H1 (cell line): ENCODE measurements at regions not wholly inside any gene's neighbourhood (a gene's known extent, or its start where the extent isn't known, plus 50 kb on each side); places are given as distances from the start of the nearest gene placed in this dataset.

Experiments used
- CTCF ChIA-PET: fragments of 300-600 bp; sonication (Branson Sonifier 250); formaldehyde crosslinking; loops from one replicate; lab custom pipeline; 2021; ENCODE audit not compliant: partially characterized antibody; lab: Charles Lee
- POLR2A ChIA-PET: fragments of 300-600 bp; sonication (Branson Sonifier 250); formaldehyde crosslinking; loops from one replicate; lab custom pipeline; 2021; ENCODE audit warnings: inconsistent platforms; ENCODE audit not compliant: partially characterized antibody; lab: Charles Lee
- DNase-seq, 2 experiments: peaks; one replicate each; pipeline versions ENCODE4 v3.0.0 to v3.0.0-alpha.2; 2010 to 2022; ENCODE audit warnings: low spot score in 2 of 2, low read depth in 1 of 2, mixed read lengths in 1 of 2
- FAIRE-seq: peaks from 2 replicates; lab custom pipeline; 2011; peaks lifted over from hg19 to GRCh38; lab: Jason Lieb, UNC
- H2AFZ ChIP-seq: 2 replicates; pipeline ENCODE4 v1.8.1; 2012; ENCODE audit warnings: low read length, inconsistent platforms
- H2AK5ac ChIP-seq: 2 replicates; pipeline ENCODE4 v1.6.1; 2013; ENCODE audit warnings: low read depth, low read length
- H2BK120ac ChIP-seq: replicated peaks from 2 replicates; pipeline ENCODE3; 2013; ENCODE audit warnings: low read depth, low read length, inconsistent platforms
- H2BK12ac ChIP-seq: 2 replicates; pipeline ENCODE4 v1.6.1; 2013; ENCODE audit warnings: low read depth, low read length
- H2BK15ac ChIP-seq: 2 replicates; pipeline ENCODE4 v1.6.1; 2013; ENCODE audit warnings: low read length
- H2BK20ac ChIP-seq: 2 replicates; pipeline ENCODE4 v1.6.1; 2013; ENCODE audit warnings: low read length
- H2BK5ac ChIP-seq: 2 replicates; pipeline ENCODE4 v1.6.1; 2013; ENCODE audit warnings: low read depth, low read length
- H3K14ac ChIP-seq: 2 replicates; pipeline ENCODE4 v1.6.1; 2013; ENCODE audit warnings: inconsistent platforms; ENCODE audit not compliant: insufficient read length
- H3K18ac ChIP-seq: 2 replicates; pipeline ENCODE4 v1.6.1; 2013; ENCODE audit warnings: low read length; ENCODE audit errors: extremely low read depth
- H3K23ac ChIP-seq: 2 replicates; pipeline ENCODE4 v1.6.1; 2013; ENCODE audit warnings: inconsistent platforms; ENCODE audit not compliant: insufficient read length
- H3K23me2 ChIP-seq: 2 replicates; pipeline ENCODE4 v1.6.1; 2013; ENCODE audit warnings: low read depth, low read length
- H3K27ac ChIP-seq: 2 replicates; pipeline ENCODE4 v1.6.1; 2011; ENCODE audit warnings: low read depth, low read length, inconsistent platforms
- H3K27me3 ChIP-seq, 4 experiments: replicated peaks in 1 of 4; 1 replicate in 1 of 4; 2 replicates in 3 of 4; pipeline versions ENCODE4 v1.6.1 to v1.8.1; 2011 to 2013; ENCODE audit warnings: low read length in 3 of 4, mild to moderate bottlenecking in 3 of 4, inconsistent platforms in 2 of 4, mixed read lengths in 2 of 4, moderate library complexity in 1 of 4; ENCODE audit not compliant: control insufficient read depth in 3 of 4, insufficient read depth in 3 of 4; ENCODE audit errors: extremely low read depth in 1 of 4
- H3K36me3 ChIP-seq, 4 experiments: 2 replicates each; pipeline versions ENCODE4 v1.6.1 to v1.8.1; 2011 to 2013; ENCODE audit warnings: mild to moderate bottlenecking in 4 of 4, low read length in 3 of 4, moderate library complexity in 2 of 4, control low read depth in 1 of 4, inconsistent platforms in 1 of 4; ENCODE audit not compliant: insufficient read depth in 4 of 4, control insufficient read depth in 2 of 4
- H3K4ac ChIP-seq: replicated peaks from 2 replicates; pipeline ENCODE3; 2013; ENCODE audit warnings: low read length, low read depth, mixed read lengths, inconsistent platforms; ENCODE audit not compliant: insufficient read length
- H3K4me1 ChIP-seq, 4 experiments: replicated peaks in 1 of 4; 1 replicate in 1 of 4; 2 replicates in 3 of 4; pipeline versions ENCODE4 v1.6.1 to v1.8.1; 2011 to 2013; ENCODE audit warnings: low read length in 3 of 4, inconsistent platforms in 2 of 4, mixed read lengths in 1 of 4; ENCODE audit not compliant: insufficient read depth in 4 of 4, control insufficient read depth in 3 of 4
- H3K4me2 ChIP-seq, 2 experiments: 2 replicates each; pipeline versions ENCODE4 v1.6.1 to v1.8.1; 2011 to 2013; ENCODE audit warnings: low read depth in 2 of 2, low read length in 2 of 2, control low read depth in 1 of 2, inconsistent platforms in 1 of 2, mild to moderate bottlenecking in 1 of 2; ENCODE audit not compliant: insufficient read depth in 1 of 2
- H3K4me3 ChIP-seq, 4 experiments: fragments of 200-600, 300-600 bp in 1 of 4; sonication (generic), shearing (Covaris generic), sonication (Bioruptor Twin) in 1 of 4; 2 replicates each; pipeline versions ENCODE4 v1.5.1 to v1.8.1; 2011 to 2016; ENCODE audit warnings: low read length in 4 of 4, low read depth in 3 of 4, control low read depth in 2 of 4, inconsistent platforms in 2 of 4, mild to moderate bottlenecking in 2 of 4, mixed read lengths in 1 of 4, moderate library complexity in 1 of 4; ENCODE audit not compliant: insufficient read depth in 2 of 4; ENCODE audit errors: extremely low read depth in 1 of 4
- H3K56ac ChIP-seq: replicated peaks from 2 replicates; pipeline ENCODE3; 2013; ENCODE audit warnings: low read depth, mild to moderate bottlenecking, mixed read lengths, low read length, inconsistent platforms; ENCODE audit not compliant: insufficient read length
- H3K79me1 ChIP-seq: 2 replicates; pipeline ENCODE4 v1.6.1; 2013; ENCODE audit warnings: low read depth, low read length, control low read depth
- H3K79me2 ChIP-seq, 2 experiments: 2 replicates each; pipeline versions ENCODE4 v1.6.1 to v1.8.1; 2012 to 2013; ENCODE audit warnings: low read length in 2 of 2, mild to moderate bottlenecking in 2 of 2, inconsistent platforms in 1 of 2; ENCODE audit not compliant: insufficient read depth in 2 of 2, control insufficient read depth in 1 of 2
- H3K9ac ChIP-seq, 4 experiments: replicated peaks in 1 of 4; 1 replicate in 1 of 4; 2 replicates in 3 of 4; pipeline versions ENCODE4 v1.6.1 to v1.8.1; 2011 to 2013; ENCODE audit warnings: low read depth in 3 of 4, low read length in 3 of 4, control low read depth in 2 of 4, mild to moderate bottlenecking in 2 of 4, moderate library complexity in 2 of 4, inconsistent platforms in 1 of 4; ENCODE audit errors: extremely low read depth in 1 of 4
- H3K9me3 ChIP-seq, 2 experiments: 2 replicates each; pipeline versions ENCODE4 v1.6.1 to v1.8.1; 2012 to 2013; ENCODE audit warnings: mild to moderate bottlenecking in 2 of 2, moderate library complexity in 2 of 2, control low read depth in 1 of 2, inconsistent platforms in 1 of 2, low read depth in 1 of 2, low read length in 1 of 2, mixed read lengths in 1 of 2; ENCODE audit not compliant: insufficient read depth in 2 of 2
- H4K20me1 ChIP-seq, 2 experiments: replicated peaks in 1 of 2; 2 replicates each; pipeline versions ENCODE3 to v1.8.1; 2011 to 2013; ENCODE audit warnings: inconsistent platforms in 2 of 2, low read length in 2 of 2, mild to moderate bottlenecking in 1 of 2; ENCODE audit not compliant: insufficient read depth in 2 of 2, control insufficient read depth in 1 of 2
- H4K5ac ChIP-seq: 2 replicates; pipeline ENCODE4 v1.6.1; 2013; ENCODE audit warnings: low read length, low read depth, mixed read lengths, inconsistent platforms; ENCODE audit not compliant: insufficient read length
- H4K8ac ChIP-seq: 2 replicates; pipeline ENCODE4 v1.8.0; 2013; ENCODE audit warnings: mild to moderate bottlenecking, moderate library complexity, low read length, inconsistent platforms; ENCODE audit not compliant: insufficient read depth; ENCODE audit errors: extremely low read depth
- H4K91ac ChIP-seq: replicated peaks from 2 replicates; pipeline ENCODE3; 2013; ENCODE audit warnings: low read length, mixed read lengths, inconsistent platforms; ENCODE audit not compliant: insufficient read length
- ASH2L ChIP-seq: fragments of 200-600, 300-600 bp; sonication (generic); IDR thresholded peaks from one replicate; pipeline ENCODE4 v1.7.1; 2017; ENCODE audit warnings: low read length
- CBX8 ChIP-seq: fragments of 300-800, 300-1000 bp; sonication (generic); IDR thresholded peaks from 2 replicates; pipeline ENCODE4 v1.7.1; 2016; ENCODE audit warnings: low read depth, low read length, borderline replicate concordance
- GTF2F1 ChIP-seq: IDR thresholded peaks from 2 replicates; pipeline ENCODE4 v1.6.1; 2012; ENCODE audit warnings: low read depth, low read length, improper control_type of control experiment, borderline replicate concordance
- HDAC2 ChIP-seq, 2 experiments: fragments of 300-600 bp in 1 of 2; sonication (generic) in 1 of 2; IDR thresholded peaks; 2 replicates each; pipeline ENCODE4 v1.6.1; 2011 to 2012; ENCODE audit warnings: low read depth in 2 of 2, low read length in 2 of 2, mild to moderate bottlenecking in 2 of 2, moderate library complexity in 2 of 2, borderline replicate concordance in 1 of 2, inconsistent platforms in 1 of 2
- MAFK ChIP-seq: IDR thresholded peaks from 2 replicates; pipeline ENCODE4 v1.6.1; 2012; ENCODE audit warnings: low read depth, mild to moderate bottlenecking, improper control_type of control experiment, low read length
- MAX ChIP-seq: IDR thresholded peaks from 2 replicates; pipeline ENCODE4 v1.6.1; 2012; ENCODE audit warnings: inconsistent platforms
- RFX5 ChIP-seq: IDR thresholded peaks from 2 replicates; pipeline ENCODE4 v1.6.1; 2011; ENCODE audit warnings: low read depth, low read length, improper control_type of control experiment, borderline replicate concordance
- RXRA ChIP-seq: IDR thresholded peaks from 2 replicates; pipeline ENCODE4 v1.6.1; 2011; ENCODE audit warnings: low read depth, mild to moderate bottlenecking, low read length, moderate library complexity; ENCODE audit not compliant: insufficient read depth
- SAP30 ChIP-seq: fragments of 300-600 bp; sonication (generic); IDR thresholded peaks from 2 replicates; pipeline ENCODE4 v1.7.1; 2012; ENCODE audit warnings: low read length, moderate library complexity, mild to moderate bottlenecking, inconsistent platforms; ENCODE audit not compliant: insufficient read depth, insufficient replicate concordance
- SIN3A ChIP-seq, 2 experiments: IDR thresholded peaks in 1 of 2; conservative IDR thresholded peaks in 1 of 2; 2 replicates each; pipeline ENCODE4 v1.6.1; 2011 to 2012; ENCODE audit warnings: low read length in 2 of 2, improper control_type of control experiment in 1 of 2, low read depth in 1 of 2, mild to moderate bottlenecking in 1 of 2
- SIX5 ChIP-seq: IDR thresholded peaks from 2 replicates; pipeline ENCODE4 v1.6.1; 2011; ENCODE audit warnings: mild to moderate bottlenecking, low read depth, low read length
- SP2 ChIP-seq: IDR thresholded peaks from 2 replicates; pipeline ENCODE4 v1.6.1; 2012; ENCODE audit warnings: mild to moderate bottlenecking, low read length, inconsistent platforms
- TBP ChIP-seq: IDR thresholded peaks from 2 replicates; pipeline ENCODE4 v1.6.1; 2011; ENCODE audit warnings: low read depth, low read length, improper control_type of control experiment
- WGBS, 2 experiments: shearing (Covaris generic) in 1 of 2; methylation state at CpG; one replicate each; pipeline versions ENCODE4 v1.1.6 to v1.1.7; 2013 to 2015; ENCODE audit warnings: low lambda C conversion rate in 2 of 2, mixed read lengths in 2 of 2, inconsistent platforms in 1 of 2, low coverage in 1 of 2, missing lambda C conversion rate in 1 of 2; ENCODE audit not compliant: insufficient replicate concordance in 2 of 2, insufficient coverage in 1 of 2, insufficient read length in 1 of 2; ENCODE audit errors: extremely low coverage in 1 of 2, missing lambda C conversion rate in 1 of 2; 5-methylcytosine and 5-hydroxymethylcytosine counted together

GRCh38 chr6:22222469-22222868, 74.4 kb downstream of the PRL start:
- ChIA-PET CTCF (interaction anchor here (0.7 to 2.1 kb wide), 2 partner anchors 9 to 463 kb away, joined by 3 to 4 read pairs; no protein-coding TSS in a partner anchor), POLR2A (interaction anchor here (0.6 to 1.6 kb wide), 5 partner anchors 11 to 629 kb away, joined by 3 to 5 read pairs (median 3); no protein-coding TSS in a partner anchor)
- Histone ChIP-seq H2BK15ac (no peak overlapping the region), H3K18ac (no peak overlapping the region; the same call in 1 of the 2 replicates), H2BK20ac (no peak overlapping the region), H3K14ac (no peak overlapping the region), H3K79me1 (no peaks in the 10 kb centered on the region; the same call in 1 of the 2 replicates), H3K23me2 (no peaks in the 10 kb centered on the region; the same call in 1 of the 2 replicates), H2BK5ac (no peak overlapping the region), H3K27me3 (no peaks in the 10 kb centered on the region), H2AK5ac (no peak overlapping the region), H3K23ac (no peak overlapping the region), H3K27ac (no peak overlapping the region), H2BK120ac (no peak overlapping the region), H3K79me2 (peaks cover 0 to 4% of the 10 kb centered on the region in 2 experiments; a peak in 1 of 4 replicates), H3K56ac (no peak overlapping the region), H3K4ac (no peak overlapping the region), H4K20me1 (no peaks in the 10 kb centered on the region), H4K91ac (no peak overlapping the region), H3K9ac (no peak overlapping the region), H3K4me1 (peaks cover 2 to 17% (median 4%) of the 10 kb centered on the region in 4 experiments; a peak in 5 of 7 replicates), H3K36me3 (no peaks in the 10 kb centered on the region), H4K5ac (no peak overlapping the region), H3K4me2 (peak overlapping the region; percentile 39 to 52), H4K8ac (no peak overlapping the region), H3K4me3 (peak overlapping the region in 3 of 4 experiments; percentile 15 to 58 (median 20); a peak in 6 of 8 replicates), H3K9me3 (no peaks in the 10 kb centered on the region), H2AFZ (no peak overlapping the region), H2BK12ac (no peak overlapping the region)
- DNase-seq (peak in 1 of 2 experiments; percentile 46), FAIRE-seq (peak; percentile 97)
- WGBS, 2 experiments = 10 to 100% methylated on average over 1 to 6 of the region's 6 CpGs
- TF ChIP-seq CBX8 = no peak
- peak; percentile 68 for TF ChIP-seq TBP
- 0 out of 4 replicates have a peak, but pooled peaks of 1 of the 2 experiments have one; percentile 33 for TF ChIP-seq HDAC2 (IDR thresholded peaks at IDR 0.05; ENCODE audit: borderline replicate concordance in 1 of 2, low read depth in 2 of 2, low read length in 2 of 2)
- no peak for TF ChIP-seq SAP30
- TF ChIP-seq SIN3A (conservative IDR thresholded peaks at IDR 0.05 in 1 of 2, IDR thresholded peaks at IDR 0.05 in 1 of 2; ENCODE audit: low read depth in 1 of 2, low read length in 2 of 2) = no peak
- TF ChIP-seq RFX5 = no peak
- TF ChIP-seq SIX5 = no peak
- TF ChIP-seq MAX = no peak
- no peak for TF ChIP-seq ASH2L
- TF ChIP-seq MAFK = no peak
- TF ChIP-seq GTF2F1 = no peak
- no peak for TF ChIP-seq SP2
- no peak for TF ChIP-seq RXRA
